ENCODE measurements at regions not wholly inside any gene's neighbourhood (a gene's known extent, or its start where the extent isn't known, plus 50 kb on each side); places are given as distances from the start of the nearest gene placed in this dataset.

GRCh38 chr3:102114264-102114979 lies 265.1 kb downstream of the NFKBIZ start:
- DNase-seq (ENCODE audit: low spot score), result no peak
- Histone ChIP-seq H3K4me3 (no peak overlapping the region), H3K27ac (no peak overlapping the region)
- no peak for TF ChIP-seq CTCF (IDR thresholded peaks at IDR 0.05)

DNA sequence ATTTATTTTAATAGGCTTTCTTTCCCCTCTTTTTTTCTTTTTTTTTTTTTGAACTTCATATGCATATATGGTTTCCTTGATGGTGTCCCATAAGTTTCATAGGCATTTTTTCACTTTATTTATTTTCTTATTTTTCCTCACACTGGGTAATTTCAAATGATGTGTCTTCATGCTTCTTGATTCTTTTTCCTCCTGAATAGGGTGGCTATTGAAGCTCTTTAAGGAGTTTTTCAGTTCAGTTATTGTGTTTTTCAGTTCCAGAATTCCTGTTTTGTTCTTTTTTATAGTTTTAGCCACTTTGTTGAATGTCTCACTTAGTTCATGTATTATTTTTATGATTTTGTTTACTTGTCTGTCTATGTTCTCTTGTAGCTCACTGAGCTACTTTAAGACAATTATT lies 273.2 kb downstream of the NFKBIZ start:
- Histone ChIP-seq H3K4me3 (no peak overlapping the region), H3K27ac (no peak overlapping the region)
- no peak for DNase-seq (ENCODE audit: low spot score)
- TF ChIP-seq CTCF (IDR thresholded peaks at IDR 0.05), result no peak

DNA sequence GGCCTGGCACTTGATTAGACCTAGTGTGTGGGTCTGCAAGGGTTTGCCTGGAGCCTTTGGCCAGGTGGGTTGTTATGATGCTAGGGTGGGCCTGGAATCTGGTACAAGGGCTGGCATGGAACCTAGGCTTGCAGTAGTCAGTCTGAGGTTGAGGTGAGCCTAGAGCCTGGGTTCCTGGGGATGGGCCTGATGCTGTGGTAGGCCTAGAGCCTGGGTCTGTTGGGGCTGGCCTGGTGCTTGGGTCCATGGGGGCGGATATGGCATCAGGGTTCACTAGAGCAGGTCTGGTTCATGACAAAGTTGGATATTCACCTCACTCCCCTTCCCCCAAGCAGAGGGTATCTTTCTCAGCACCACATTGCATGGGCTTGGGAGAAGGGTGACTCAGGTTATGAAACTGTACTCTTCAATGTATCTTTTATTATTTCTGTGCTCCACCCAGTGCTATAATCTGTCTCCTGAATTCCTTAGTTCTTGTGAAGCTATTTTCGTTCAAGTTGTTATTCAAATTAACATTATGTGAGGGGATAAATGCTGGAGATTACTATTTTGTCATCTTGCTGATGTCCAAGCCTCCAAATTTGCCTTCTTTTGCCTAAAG lies 274.4 kb downstream of the NFKBIZ start:
- no peak for DNase-seq (ENCODE audit: low spot score)
- H3K27ac ChIP-seq, result peak overlapping the region in 1 of 2 donors; percentile 49
- H3K4me3 ChIP-seq, result no peak overlapping the region
- no peak for TF ChIP-seq CTCF (IDR thresholded peaks at IDR 0.05)

GRCh38 chr3:102124282-102124681 lies 275.0 kb downstream of the NFKBIZ start:
- Histone ChIP-seq H3K27ac (no peak overlapping the region), H3K4me3 (no peak overlapping the region)
- DNase-seq (ENCODE audit: low spot score), result no peak

GRCh38 chr3:102124704-102125103 lies 275.4 kb downstream of the NFKBIZ start:
- TF ChIP-seq CTCF (IDR thresholded peaks at IDR 0.05), result no peak
- Histone ChIP-seq H3K4me3 (no peak overlapping the region), H3K27ac (no peak overlapping the region)
- DNase-seq (ENCODE audit: low spot score), result no peak

More at GRCh38 chr3:102124282-102124681, 275.0 kb downstream of the NFKBIZ start:
- no peak for TF ChIP-seq CTCF (IDR thresholded peaks at IDR 0.05)

- no peak overlapping the region for H3K4me3 ChIP-seq
- no peak for TF ChIP-seq CTCF (IDR thresholded peaks at IDR 0.05)
- DNase-seq (ENCODE audit: low spot score), result no peak
- peak overlapping the region; percentile 15 to 51 for H3K27ac ChIP-seq
Measured at GRCh38 chr3:102125197-102125993, 276.1 kb downstream of the NFKBIZ start.
